ENCODE measurements at regions not wholly inside any gene's neighbourhood (a gene's known extent, or its start where the extent isn't known, plus 50 kb on each side); places are given as distances from the start of the nearest gene placed in this dataset.

DNA sequence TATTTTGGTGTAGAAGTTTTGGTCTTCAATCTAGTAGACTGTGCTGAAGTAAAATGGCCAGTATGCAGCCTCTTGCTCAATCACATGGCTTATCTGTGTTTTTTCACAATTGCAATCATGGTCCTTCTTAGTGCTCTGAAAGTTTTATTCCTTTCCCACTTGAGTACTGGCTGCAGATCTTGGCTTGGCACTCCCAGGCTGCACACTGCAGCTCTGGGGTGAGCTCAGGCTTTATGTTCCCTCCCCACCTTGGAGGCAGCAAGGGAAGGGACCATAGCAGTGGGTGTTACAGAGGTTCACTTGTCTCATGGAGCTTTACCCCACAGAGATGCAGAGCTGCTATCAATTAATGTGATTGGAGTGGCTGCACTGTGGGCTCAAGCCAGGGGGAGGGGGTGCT lies 156.0 kb downstream of the TENT5D start:
- Histone ChIP-seq H3K27me3 (replicated peaks in 1 of 4; ENCODE audit: control extremely low read depth in 1 of 4, control insufficient read depth in 3 of 4, insufficient read depth in 4 of 4, low read length in 3 of 4) (no peaks in the 10 kb centered on the region), H3K36me3 (replicated peaks in 1 of 2; ENCODE audit: control extremely low read depth in 1 of 2, control insufficient read depth in 1 of 2, extremely low read depth in 1 of 2, insufficient read depth in 2 of 2, low read length in 1 of 2) (no peaks in the 10 kb centered on the region), H3K4me3 (ENCODE audit: control extremely low read depth in 1 of 5, extremely low read depth in 1 of 5, insufficient read depth in 1 of 5, low read depth in 2 of 5, low read length in 4 of 5) (no peak overlapping the region), H3K27ac (ENCODE audit: low read length in 2 of 2) (no peak overlapping the region), H3K4me2 (replicated peaks; ENCODE audit: low read depth, low read length, poor library complexity, severe bottlenecking) (no peak overlapping the region), H2AFZ (ENCODE audit: insufficient read depth, low read depth, low read length, poor library complexity, severe bottlenecking) (no peak overlapping the region), H3K9ac (ENCODE audit: low read length) (no peak overlapping the region), H4K20me1 (ENCODE audit: control insufficient read depth, insufficient read depth, low read length, poor library complexity, severe bottlenecking) (no peaks in the 10 kb centered on the region), H3K4me1 (ENCODE audit: control insufficient read depth in 2 of 2, insufficient read depth in 2 of 2, low read length in 2 of 2) (no peaks in the 10 kb centered on the region), H3K9me3 (ENCODE audit: control extremely low read depth in 1 of 3, control insufficient read depth in 2 of 3, insufficient read depth in 1 of 3, low read length in 2 of 3) (no peaks in the 10 kb centered on the region), H3K79me2 (ENCODE audit: control insufficient read depth, insufficient read depth, low read length) (no peaks in the 10 kb centered on the region)
- no peaks in the 10 kb centered on the region for H3K9me3 Mint-ChIP-seq (ENCODE audit: insufficient read depth)
- TF ChIP-seq EZH2 (IDR thresholded peaks at IDR 0.05; ENCODE audit: borderline replicate concordance, insufficient read depth, low read depth, low read length, poor library complexity, severe bottlenecking), result no peak
- TF ChIP-seq, protein P1, sequence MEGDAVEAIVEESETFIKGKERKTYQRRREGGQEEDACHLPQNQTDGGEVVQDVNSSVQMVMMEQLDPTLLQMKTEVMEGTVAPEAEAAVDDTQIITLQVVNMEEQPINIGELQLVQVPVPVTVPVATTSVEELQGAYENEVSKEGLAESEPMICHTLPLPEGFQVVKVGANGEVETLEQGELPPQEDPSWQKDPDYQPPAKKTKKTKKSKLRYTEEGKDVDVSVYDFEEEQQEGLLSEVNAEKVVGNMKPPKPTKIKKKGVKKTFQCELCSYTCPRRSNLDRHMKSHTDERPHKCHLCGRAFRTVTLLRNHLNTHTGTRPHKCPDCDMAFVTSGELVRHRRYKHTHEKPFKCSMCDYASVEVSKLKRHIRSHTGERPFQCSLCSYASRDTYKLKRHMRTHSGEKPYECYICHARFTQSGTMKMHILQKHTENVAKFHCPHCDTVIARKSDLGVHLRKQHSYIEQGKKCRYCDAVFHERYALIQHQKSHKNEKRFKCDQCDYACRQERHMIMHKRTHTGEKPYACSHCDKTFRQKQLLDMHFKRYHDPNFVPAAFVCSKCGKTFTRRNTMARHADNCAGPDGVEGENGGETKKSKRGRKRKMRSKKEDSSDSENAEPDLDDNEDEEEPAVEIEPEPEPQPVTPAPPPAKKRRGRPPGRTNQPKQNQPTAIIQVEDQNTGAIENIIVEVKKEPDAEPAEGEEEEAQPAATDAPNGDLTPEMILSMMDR (IDR thresholded peaks at IDR 0.05), result no peak
- DNase-seq (no peak), ATAC-seq (ENCODE audit: low read depth) (no peak)
- H3K4me1 Mint-ChIP-seq, result no peaks in the 10 kb centered on the region
- H3K4me3 Mint-ChIP-seq, result no peak overlapping the region
- H3K27me3 Mint-ChIP-seq, result no peaks in the 10 kb centered on the region
- ChIA-PET CTCF (no interaction called here), POLR2A (no interaction called here)
- intact Hi-C loops (cut with micrococcal nuclease), result no loop called here
- H3K27ac Mint-ChIP-seq, result no peak overlapping the region

DNA sequence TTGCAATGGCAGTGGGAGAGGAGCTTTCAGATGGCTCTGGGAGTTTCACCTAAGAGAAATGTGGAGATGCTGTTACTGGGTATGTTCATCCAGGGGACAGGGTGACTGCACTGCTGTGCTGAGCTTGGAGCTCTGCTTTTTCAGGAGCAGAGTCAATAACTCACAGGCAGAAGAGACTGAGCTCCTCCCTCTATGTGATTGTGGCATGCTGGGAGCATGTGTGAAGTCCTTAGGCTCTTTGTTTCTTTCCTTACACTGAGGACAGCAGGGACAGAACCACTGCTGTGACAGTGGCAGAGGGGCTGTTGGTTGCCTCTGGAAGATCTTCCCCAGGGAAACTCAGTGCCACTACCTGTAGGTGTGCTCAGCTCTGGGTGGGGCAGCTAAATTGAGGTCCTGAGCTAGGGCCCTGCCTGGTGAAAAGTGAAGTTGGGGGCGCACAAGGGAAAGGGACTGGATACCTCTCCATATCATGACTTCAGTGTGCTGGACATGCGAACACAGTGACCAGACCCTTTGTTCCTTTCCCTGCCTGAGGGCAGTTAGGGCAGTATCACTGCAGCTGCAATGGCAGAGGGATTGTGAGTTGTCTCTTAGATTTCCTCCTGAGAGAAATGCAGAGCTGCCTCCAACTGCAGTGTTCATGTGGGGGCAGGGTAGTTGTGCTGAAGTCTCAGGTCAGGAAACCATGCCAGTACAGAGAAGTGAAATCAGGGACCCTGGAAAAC lies 156.7 kb downstream of the TENT5D start:
- TF ChIP-seq, protein P1 (IDR thresholded peaks at IDR 0.05), result no peak
- no peak for TF ChIP-seq EZH2 (IDR thresholded peaks at IDR 0.05; ENCODE audit: borderline replicate concordance, insufficient read depth, low read depth, low read length, poor library complexity, severe bottlenecking)
- H3K4me3 ChIP-seq (ENCODE audit: control extremely low read depth in 1 of 5, extremely low read depth in 1 of 5, insufficient read depth in 1 of 5, low read depth in 2 of 5, low read length in 4 of 5), result no peak overlapping the region
- intact Hi-C loops (cut with micrococcal nuclease), result no loop called here
- no peaks in the 10 kb centered on the region for H3K36me3 ChIP-seq (replicated peaks in 1 of 2; ENCODE audit: control extremely low read depth in 1 of 2, control insufficient read depth in 1 of 2, extremely low read depth in 1 of 2, insufficient read depth in 2 of 2, low read length in 1 of 2)
- H3K27ac ChIP-seq (ENCODE audit: low read length in 2 of 2), result no peak overlapping the region
- ATAC-seq (ENCODE audit: low read depth), result no peak
- no peaks in the 10 kb centered on the region for H3K79me2 ChIP-seq (ENCODE audit: control insufficient read depth, insufficient read depth, low read length)
- H3K9ac ChIP-seq (ENCODE audit: low read length), result no peak overlapping the region
- DNase-seq, result no peak
- no peaks in the 10 kb centered on the region for H3K4me1 Mint-ChIP-seq
- no CpG with 5 or more reads among the region's 2 CpGs for WGBS (ENCODE audit: insufficient coverage)
- no peaks in the 10 kb centered on the region for H3K27me3 ChIP-seq (replicated peaks in 1 of 4; ENCODE audit: control extremely low read depth in 1 of 4, control insufficient read depth in 3 of 4, insufficient read depth in 4 of 4, low read length in 3 of 4)
- no peaks in the 10 kb centered on the region for H3K9me3 Mint-ChIP-seq (ENCODE audit: insufficient read depth)
- H4K20me1 ChIP-seq (ENCODE audit: control insufficient read depth, insufficient read depth, low read length, poor library complexity, severe bottlenecking), result no peaks in the 10 kb centered on the region
- no peak overlapping the region for H2AFZ ChIP-seq (ENCODE audit: insufficient read depth, low read depth, low read length, poor library complexity, severe bottlenecking)
- ChIA-PET POLR2A (no interaction called here), CTCF (no interaction called here)
- no peaks in the 10 kb centered on the region for H3K27me3 Mint-ChIP-seq
- H3K4me1 ChIP-seq (ENCODE audit: control insufficient read depth in 2 of 2, insufficient read depth in 2 of 2, low read length in 2 of 2), result no peaks in the 10 kb centered on the region
- no peak overlapping the region for H3K4me2 ChIP-seq (replicated peaks; ENCODE audit: low read depth, low read length, poor library complexity, severe bottlenecking)
- H3K27ac Mint-ChIP-seq, result no peak overlapping the region
- H3K9me3 ChIP-seq (ENCODE audit: control extremely low read depth in 1 of 3, control insufficient read depth in 2 of 3, insufficient read depth in 1 of 3, low read length in 2 of 3), result no peaks in the 10 kb centered on the region
- H3K4me3 Mint-ChIP-seq, result no peak overlapping the region

All from B cell (primary cell).